ENCODE measurements at regions not wholly inside any gene's neighbourhood (a gene's known extent, or its start where the extent isn't known, plus 50 kb on each side); places are given as distances from the start of the nearest gene placed in this dataset.
"Not testable (repeated sequence)": the region's sequence is repeated elsewhere in the genome, so short reads cannot be mapped to it uniquely, and the experiment has no call there.

DNA sequence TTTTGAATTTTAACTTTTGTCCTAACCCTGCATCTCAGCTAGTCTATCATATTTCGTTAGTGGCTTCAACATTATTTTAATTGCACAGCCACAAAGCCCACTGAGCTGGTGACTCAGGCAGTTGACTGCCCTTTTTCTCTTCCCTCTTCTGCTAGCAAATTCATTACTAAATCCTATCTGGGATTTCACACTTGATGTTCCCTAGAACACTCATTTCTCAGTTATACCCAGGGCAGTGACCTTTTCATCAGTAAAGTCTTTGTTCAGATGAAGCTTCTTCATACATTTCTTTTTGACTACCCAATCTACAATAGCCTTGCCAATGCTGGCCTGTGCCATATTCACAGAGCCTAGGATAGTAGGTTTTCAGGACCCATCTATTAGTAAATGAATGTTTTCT is 107.0 kb downstream of the ATXN7L3B start:
- Mint-ChIP-seq H3K4me3 (no peak overlapping the region), H3K4me1 (no peaks in the 10 kb centered on the region), H3K36me3 (no peaks in the 10 kb centered on the region), H3K9me3 (peaks cover 0 to 3% of the 10 kb centered on the region in 2 donors), H3K27me3 (no peaks in the 10 kb centered on the region), H3K27ac (no peak overlapping the region)
- DNase-seq (no peak), ATAC-seq (replicated peaks) (no peak)

DNA sequence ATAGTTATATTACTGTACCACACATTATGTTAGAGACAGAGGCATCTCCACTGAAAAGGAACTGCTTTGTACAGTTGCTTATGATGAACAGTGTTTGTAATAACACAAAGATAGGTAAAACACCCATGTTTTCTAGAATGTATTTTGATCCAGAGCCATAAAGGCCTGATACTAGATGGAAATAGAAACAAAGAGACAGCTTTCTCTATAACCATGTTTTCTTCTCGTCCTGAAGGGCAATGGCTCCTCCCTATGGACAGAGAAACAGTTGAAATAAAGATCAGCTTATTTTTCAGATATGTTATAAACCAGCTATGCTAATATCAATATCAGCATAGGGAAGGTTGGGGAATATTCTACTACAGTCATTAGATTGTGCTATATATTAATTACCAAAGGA is 109.2 kb downstream of the ATXN7L3B start:
- DNase-seq (no peak), ATAC-seq (replicated peaks) (no peak)
- Mint-ChIP-seq H3K4me3 (no peak overlapping the region), H3K27ac (no peak overlapping the region), H3K9me3 (no peaks in the 10 kb centered on the region), H3K36me3 (no peaks in the 10 kb centered on the region), H3K4me1 (no peaks in the 10 kb centered on the region), H3K27me3 (no peaks in the 10 kb centered on the region)

DNA sequence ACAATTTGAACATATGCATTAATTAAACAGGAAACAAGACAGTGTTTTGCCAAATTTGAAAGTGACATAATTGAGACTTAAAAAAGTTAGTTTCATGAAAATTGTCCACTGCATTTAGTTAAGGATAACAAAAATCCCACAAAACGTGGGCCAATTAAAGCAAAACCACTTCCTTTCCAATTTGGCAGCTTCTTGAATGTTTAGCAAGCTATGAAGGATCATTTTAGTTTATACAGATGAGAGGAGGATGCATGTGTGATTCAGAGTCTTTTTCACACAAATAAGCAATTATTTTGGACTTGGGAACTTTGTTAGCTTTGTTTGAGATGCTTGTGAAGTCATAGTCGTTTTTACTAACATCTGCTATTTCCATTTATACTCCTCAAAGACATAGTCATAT is 109.6 kb downstream of the ATXN7L3B start:
- Mint-ChIP-seq H3K4me3 (no peak overlapping the region), H3K9me3 (no peaks in the 10 kb centered on the region), H3K27ac (no peak overlapping the region), H3K36me3 (no peaks in the 10 kb centered on the region), H3K4me1 (no peaks in the 10 kb centered on the region), H3K27me3 (no peaks in the 10 kb centered on the region)
- ATAC-seq (replicated peaks) (no peak), DNase-seq (no peak)

DNA sequence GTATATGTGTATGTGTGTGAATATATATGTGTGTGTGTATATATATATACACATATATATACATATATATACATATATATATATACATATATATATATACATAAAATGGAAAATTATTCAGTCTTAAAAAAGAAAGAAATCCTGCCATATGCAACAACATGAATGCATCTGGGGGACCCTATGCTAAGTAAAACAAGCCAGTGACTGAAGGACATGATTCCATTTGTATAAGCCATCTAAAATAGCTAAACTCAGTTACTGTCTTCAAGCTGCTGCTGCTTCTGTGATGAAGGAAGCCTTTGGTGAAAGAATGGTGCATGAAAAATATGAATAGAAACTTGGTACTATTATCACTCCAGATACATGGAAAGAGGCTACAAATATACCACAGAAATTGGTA is 118.6 kb downstream of the ATXN7L3B start:
- ATAC-seq (replicated peaks) (no peak), DNase-seq (no peak)
- Mint-ChIP-seq H3K36me3 (no peaks in the 10 kb centered on the region), H3K4me1 (no peaks in the 10 kb centered on the region), H3K4me3 (no peak overlapping the region), H3K27me3 (no peaks in the 10 kb centered on the region), H3K9me3 (peaks cover 0 to 2% of the 10 kb centered on the region in 2 donors), H3K27ac (no peak overlapping the region)

DNA sequence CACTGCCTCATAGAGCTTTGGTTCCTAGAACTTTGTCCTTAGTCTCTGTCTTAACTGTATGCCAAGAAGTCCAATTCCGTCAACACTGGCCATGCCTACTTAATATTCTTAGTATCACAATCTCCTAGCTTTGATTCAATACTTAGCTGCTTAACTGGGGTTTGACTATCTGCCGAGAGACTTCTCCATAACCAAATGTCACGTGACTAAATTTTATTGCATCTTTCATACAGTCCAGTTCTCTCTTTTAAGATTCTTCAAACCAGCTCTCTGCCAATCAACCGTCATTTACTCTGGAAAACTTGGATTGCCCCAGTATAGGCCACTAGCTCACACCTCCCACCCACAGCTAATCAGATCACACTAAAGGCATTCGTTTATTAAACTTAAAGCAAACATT is 122.8 kb downstream of the ATXN7L3B start:
- no peak overlapping the region for H3K4me3 Mint-ChIP-seq
- H3K27me3 Mint-ChIP-seq = no peaks in the 10 kb centered on the region
- H3K9me3 Mint-ChIP-seq = no peaks in the 10 kb centered on the region
- no peaks in the 10 kb centered on the region for H3K36me3 Mint-ChIP-seq
- no peaks in the 10 kb centered on the region for H3K4me1 Mint-ChIP-seq
- no peak for ATAC-seq (replicated peaks)
- DNase-seq = no peak
- no peak overlapping the region for H3K27ac Mint-ChIP-seq

DNA sequence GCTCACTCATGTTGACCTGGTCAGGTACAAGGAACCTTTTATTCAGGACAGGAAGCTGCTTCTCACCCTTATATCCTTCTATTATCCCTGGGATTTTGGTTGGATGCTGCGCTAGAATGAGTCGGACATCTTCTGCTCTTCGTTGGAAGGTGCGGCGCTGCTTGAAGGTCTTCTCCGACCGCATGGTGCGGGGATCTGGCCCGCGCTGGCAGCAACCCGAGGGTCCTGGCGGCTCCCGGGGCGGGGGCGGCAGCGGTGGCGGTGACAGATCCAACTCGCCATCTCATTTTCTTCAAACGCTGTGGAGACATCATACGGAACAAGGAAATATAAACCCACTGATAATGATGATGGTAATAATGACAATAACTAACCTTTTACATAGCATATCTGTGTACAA is 126.3 kb downstream of the ATXN7L3B start:
- Mint-ChIP-seq H3K27me3 (no peaks in the 10 kb centered on the region), H3K27ac (no peak overlapping the region), H3K36me3 (no peaks in the 10 kb centered on the region), H3K4me1 (no peaks in the 10 kb centered on the region), H3K9me3 (no peaks in the 10 kb centered on the region), H3K4me3 (no peak overlapping the region)
- no peak for DNase-seq
- ATAC-seq (replicated peaks) = no peak

DNA sequence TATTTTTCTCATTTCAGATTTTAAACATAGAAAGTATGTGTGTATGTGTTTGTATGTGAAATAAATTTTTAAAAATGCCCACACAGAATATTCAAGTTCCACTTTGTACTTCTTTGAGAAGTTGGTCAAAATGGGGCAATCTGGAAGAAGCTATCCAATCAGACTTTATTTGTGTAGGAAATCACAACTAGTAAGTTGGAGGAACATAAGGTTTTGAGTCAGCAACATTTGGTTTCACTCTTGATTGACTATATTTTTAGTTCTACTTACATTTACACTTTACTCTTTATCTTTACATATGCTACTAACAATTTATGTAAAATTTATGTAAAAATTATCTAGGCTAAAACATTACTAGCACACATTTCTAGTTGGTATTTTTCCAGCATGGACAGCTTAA is 128.1 kb downstream of the ATXN7L3B start:
- H3K4me1 Mint-ChIP-seq = no peaks in the 10 kb centered on the region
- H3K36me3 Mint-ChIP-seq = no peaks in the 10 kb centered on the region
- no peak overlapping the region for H3K4me3 Mint-ChIP-seq
- DNase-seq (no peak), ATAC-seq (replicated peaks) (no peak)
- H3K9me3 Mint-ChIP-seq = no peaks in the 10 kb centered on the region
- H3K27me3 Mint-ChIP-seq = no peaks in the 10 kb centered on the region
- no peak overlapping the region for H3K27ac Mint-ChIP-seq

DNA sequence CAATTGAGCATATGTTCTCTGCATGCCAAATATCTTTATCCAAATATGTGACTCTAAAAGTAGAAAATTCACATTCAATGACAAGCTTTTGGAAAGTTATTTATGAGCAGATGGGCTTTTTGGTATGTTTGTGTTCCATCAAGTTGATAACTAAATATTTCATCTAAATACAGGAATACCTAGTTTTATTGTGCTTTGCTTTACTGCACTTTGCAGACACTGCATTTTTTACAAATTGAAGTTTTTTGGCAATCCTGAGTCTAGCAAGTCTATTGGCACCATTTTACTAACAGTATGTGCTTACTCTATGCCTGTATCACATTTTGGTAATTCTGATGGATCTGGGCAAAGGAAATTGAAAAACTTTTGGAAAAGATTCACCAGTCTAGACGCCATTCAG is 133.8 kb downstream of the ATXN7L3B start:
- Mint-ChIP-seq H3K36me3 (no peaks in the 10 kb centered on the region), H3K9me3 (no peaks in the 10 kb centered on the region), H3K27ac (no peak overlapping the region), H3K4me3 (no peak overlapping the region), H3K4me1 (no peaks in the 10 kb centered on the region), H3K27me3 (no peaks in the 10 kb centered on the region)
- DNase-seq (no peak), ATAC-seq (replicated peaks) (no peak)

DNA sequence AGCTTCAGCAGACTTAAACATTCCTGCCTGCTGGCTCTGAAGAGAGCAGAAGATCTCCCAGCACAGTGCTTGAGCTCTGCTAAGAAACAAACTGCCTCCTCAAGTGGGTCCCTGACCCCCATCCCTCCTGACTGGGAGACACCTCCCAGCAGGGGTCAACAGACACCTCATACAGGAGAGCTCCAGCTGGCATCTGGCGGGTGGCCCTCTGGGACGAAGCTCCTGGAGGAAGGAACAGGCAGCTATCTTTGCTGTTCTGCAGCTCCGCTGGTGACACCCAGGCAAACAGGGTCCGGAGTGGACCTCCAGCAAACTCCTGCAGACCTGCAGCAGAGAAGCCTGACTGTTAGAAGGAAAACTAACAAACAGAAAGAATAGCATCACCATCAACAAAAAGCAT is 139.3 kb downstream of the ATXN7L3B start:
- not testable (repeated sequence) for H3K4me3 Mint-ChIP-seq; DNase-seq; H3K9me3 Mint-ChIP-seq; ATAC-seq (replicated peaks); H3K27ac Mint-ChIP-seq; H3K27me3 Mint-ChIP-seq; H3K4me1 Mint-ChIP-seq; H3K36me3 Mint-ChIP-seq

DNA sequence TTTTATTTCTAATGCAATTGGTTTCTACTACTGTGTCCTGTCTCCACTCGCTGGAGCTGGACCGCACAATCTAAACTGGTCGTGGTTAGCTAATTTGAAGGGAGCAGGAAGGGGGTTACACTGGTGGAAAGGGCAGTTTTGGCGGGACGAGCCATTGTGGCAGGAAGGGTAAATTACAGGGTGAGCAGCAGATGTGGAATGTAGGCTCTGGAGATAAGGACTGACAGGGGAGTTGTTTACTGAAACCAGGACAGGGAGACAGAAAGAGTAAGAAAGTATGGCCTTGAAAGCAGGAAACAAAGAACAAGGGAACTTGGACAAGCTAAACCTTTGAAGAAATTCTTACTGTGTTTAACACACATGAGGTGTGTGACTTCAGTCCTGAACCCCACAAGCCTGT is 147.8 kb downstream of the ATXN7L3B start:
- H3K4me3 Mint-ChIP-seq = no peak overlapping the region
- H3K27me3 Mint-ChIP-seq = peaks cover 0 to 3% of the 10 kb centered on the region in 2 donors
- H3K36me3 Mint-ChIP-seq = no peaks in the 10 kb centered on the region
- H3K27ac Mint-ChIP-seq = no peak overlapping the region
- no peak for DNase-seq
- peaks cover 0 to 9% of the 10 kb centered on the region in 2 donors for H3K9me3 Mint-ChIP-seq
- no peaks in the 10 kb centered on the region for H3K4me1 Mint-ChIP-seq
- no peak for ATAC-seq (replicated peaks)

DNA sequence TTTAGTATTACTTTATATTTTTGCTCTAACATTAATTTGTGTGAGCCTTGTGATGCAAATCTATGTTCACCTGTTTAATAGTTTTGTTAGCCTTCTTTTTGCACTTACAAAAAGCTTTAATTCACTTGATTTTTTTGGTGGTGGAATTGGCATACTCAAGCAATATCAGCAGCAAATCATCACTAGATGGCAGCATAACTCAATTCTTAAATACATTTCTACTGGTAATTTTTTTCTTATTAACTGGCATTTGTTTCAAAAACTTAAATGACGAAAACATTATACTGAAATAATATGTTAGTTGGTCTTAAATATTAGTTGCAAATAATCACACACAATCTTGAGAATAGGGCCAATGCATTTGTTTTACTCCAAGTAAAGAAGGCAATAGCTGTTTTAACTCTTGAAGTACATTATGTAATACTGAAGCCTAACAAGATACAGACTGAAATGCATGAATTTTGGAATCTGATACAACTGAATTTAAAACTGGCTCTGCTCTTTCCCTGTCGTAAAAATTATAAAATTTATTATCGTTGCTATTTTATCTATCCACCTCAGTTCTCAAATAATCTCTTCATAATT is 151.5 kb downstream of the ATXN7L3B start:
- H3K4me1 Mint-ChIP-seq = no peaks in the 10 kb centered on the region
- peaks cover 0 to 3% of the 10 kb centered on the region in 2 donors for H3K27me3 Mint-ChIP-seq
- H3K27ac Mint-ChIP-seq = no peak overlapping the region
- ATAC-seq (replicated peaks) = no peak
- no peak for DNase-seq
- no peak overlapping the region for H3K4me3 Mint-ChIP-seq
- H3K9me3 Mint-ChIP-seq = peaks cover 0 to 6% of the 10 kb centered on the region in 2 donors
- H3K36me3 Mint-ChIP-seq = no peaks in the 10 kb centered on the region

DNA sequence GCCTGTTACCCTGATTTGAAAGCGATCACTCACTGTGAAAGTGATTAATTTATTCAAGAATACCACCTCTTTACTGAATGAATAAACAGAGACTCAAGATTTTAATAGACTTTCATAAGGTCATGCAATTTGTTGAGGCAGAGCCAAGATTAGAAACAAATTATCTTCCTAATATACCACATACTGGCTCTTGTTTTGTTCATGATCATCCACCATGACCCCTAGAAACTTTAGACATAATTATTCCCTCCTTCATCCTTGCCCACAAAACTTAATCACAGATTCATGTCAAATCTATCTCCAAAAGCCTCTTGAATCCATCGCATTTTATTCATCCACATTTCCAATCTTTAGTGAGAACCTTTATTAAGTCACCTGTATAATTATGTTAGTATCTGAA is 152.3 kb downstream of the ATXN7L3B start:
- ATAC-seq (replicated peaks) (no peak), DNase-seq (no peak)
- Mint-ChIP-seq H3K27me3 (no peaks in the 10 kb centered on the region), H3K27ac (no peak overlapping the region), H3K4me1 (no peaks in the 10 kb centered on the region), H3K4me3 (no peak overlapping the region), H3K9me3 (peaks cover 0 to 5% of the 10 kb centered on the region in 2 donors), H3K36me3 (no peaks in the 10 kb centered on the region)

DNA sequence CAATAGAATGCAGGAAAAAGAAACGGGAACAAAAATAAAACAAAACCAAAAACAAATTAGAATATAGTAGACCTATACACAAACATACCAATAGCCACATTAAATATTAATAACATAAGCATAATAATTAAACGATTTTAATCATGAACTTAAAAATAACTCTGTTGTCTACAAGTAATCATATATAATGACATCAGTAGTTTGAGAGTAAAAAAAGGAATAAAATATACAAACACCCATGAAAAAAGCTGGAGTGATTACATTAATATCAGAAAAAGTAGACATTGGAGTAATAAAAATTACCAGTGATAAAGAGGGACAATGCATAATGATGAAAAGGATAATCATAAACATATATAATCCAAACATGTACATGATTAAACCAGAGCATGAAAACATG is 181.8 kb downstream of the ATXN7L3B start:
- H3K4me1 Mint-ChIP-seq = no peaks in the 10 kb centered on the region
- H3K4me3 Mint-ChIP-seq = no peak overlapping the region
- no peaks in the 10 kb centered on the region for H3K36me3 Mint-ChIP-seq
- DNase-seq (no peak), ATAC-seq (replicated peaks) (no peak)
- no peak overlapping the region for H3K27ac Mint-ChIP-seq
- no peaks in the 10 kb centered on the region for H3K9me3 Mint-ChIP-seq
- no peaks in the 10 kb centered on the region for H3K27me3 Mint-ChIP-seq

DNA sequence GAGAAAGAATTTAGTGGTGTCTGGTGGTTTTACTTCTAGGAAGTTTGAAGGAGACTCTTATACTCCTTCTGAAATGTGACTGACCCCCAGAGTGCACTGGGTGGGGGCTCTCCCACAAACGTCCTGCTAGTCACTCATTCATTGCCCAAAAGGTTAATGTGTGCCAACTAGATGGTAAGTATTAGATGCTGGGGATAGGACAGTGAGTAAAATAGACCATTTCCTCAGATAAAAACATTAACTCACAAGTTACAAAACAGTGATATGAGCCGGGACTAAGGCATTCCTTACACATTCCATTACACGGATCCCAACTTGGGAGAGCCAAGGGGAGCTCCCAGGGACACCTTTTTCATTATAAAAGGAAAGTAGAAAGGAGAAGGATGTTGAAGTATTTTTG is 185.1 kb downstream of the ATXN7L3B start:
- ATAC-seq (replicated peaks) (no peak), DNase-seq (no peak)
- no peaks in the 10 kb centered on the region for H3K27me3 Mint-ChIP-seq

DNA sequence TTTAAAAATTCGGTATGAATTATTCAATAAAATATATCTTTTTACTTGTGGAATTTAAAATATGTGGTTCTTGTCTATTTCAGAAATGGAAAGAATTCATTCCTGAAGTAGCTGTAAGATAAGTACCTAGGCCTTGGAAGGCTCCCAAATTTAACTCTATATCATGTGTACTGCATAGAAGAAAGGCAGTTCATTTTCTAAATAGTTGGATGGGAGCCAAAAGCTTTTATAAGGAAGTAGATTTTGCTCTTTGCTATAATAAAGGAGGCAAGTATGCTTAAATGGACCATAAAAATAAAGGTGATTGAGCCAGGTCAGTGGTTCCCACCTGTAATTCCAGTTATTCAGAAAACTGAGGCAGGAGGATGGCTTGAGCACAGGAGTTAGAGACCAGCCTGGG is 187.5 kb downstream of the ATXN7L3B start:
- H3K4me1 Mint-ChIP-seq = no peaks in the 10 kb centered on the region
- no peak for ATAC-seq (replicated peaks)
- H3K36me3 Mint-ChIP-seq = no peaks in the 10 kb centered on the region

More for the DNA sequence above, 185.1 kb downstream of the ATXN7L3B start:
- Mint-ChIP-seq H3K9me3 (no peaks in the 10 kb centered on the region), H3K27ac (no peak overlapping the region), H3K4me1 (no peaks in the 10 kb centered on the region), H3K4me3 (no peak overlapping the region), H3K36me3 (no peaks in the 10 kb centered on the region)

DNA sequence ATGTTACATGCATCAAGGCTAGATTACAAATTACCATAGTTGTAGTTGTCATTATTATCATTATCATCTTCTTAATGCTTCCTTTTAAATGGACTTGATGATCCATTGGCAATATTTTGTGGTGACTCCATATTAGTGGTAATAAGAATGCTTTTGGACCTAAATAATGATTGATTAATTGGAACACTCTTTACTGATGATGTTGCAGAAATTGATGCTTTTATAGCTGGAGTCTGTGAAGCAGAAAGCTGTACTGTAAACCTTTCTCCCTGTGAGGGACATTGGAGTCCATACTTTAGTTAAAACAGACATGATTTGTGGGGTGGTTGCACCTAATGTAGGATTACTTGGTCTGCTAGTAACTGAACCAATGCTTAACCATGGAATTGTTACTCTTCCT is 190.4 kb downstream of the ATXN7L3B start:
- no peak overlapping the region for H3K27ac Mint-ChIP-seq
- no peaks in the 10 kb centered on the region for H3K9me3 Mint-ChIP-seq
- no peak overlapping the region for H3K4me3 Mint-ChIP-seq
- no peak for ATAC-seq (replicated peaks)
- no peaks in the 10 kb centered on the region for H3K27me3 Mint-ChIP-seq
- H3K36me3 Mint-ChIP-seq = no peaks in the 10 kb centered on the region
- no peaks in the 10 kb centered on the region for H3K4me1 Mint-ChIP-seq
- DNase-seq = no peak

More for the DNA sequence above, 187.5 kb downstream of the ATXN7L3B start:
- Mint-ChIP-seq H3K9me3 (no peaks in the 10 kb centered on the region), H3K4me3 (no peak overlapping the region), H3K27ac (no peak overlapping the region), H3K27me3 (no peaks in the 10 kb centered on the region)
- DNase-seq = no peak
